PFSK-1 (cell line): ENCODE measurements at regions not wholly inside any gene's neighbourhood (a gene's known extent, or its start where the extent isn't known, plus 50 kb on each side); places are given as distances from the start of the nearest gene placed in this dataset.

ENCODE experiments used
- FOXP2 ChIP-seq: optimal IDR thresholded peaks from 2 replicates; pipeline ENCODE3; 2011; ENCODE audit warnings: borderline replicate concordance, control low read depth, inconsistent platforms; ENCODE audit not compliant: insufficient read depth; ENCODE audit errors: extremely low read length, extremely low read depth
- REST ChIP-seq, 2 experiments: IDR thresholded peaks; 2 replicates each; pipeline versions ENCODE4 v1.6.1 to v1.8.0; 2011 to 2012; ENCODE audit warnings: low read depth in 2 of 2, low read length in 2 of 2, control low read depth in 1 of 2, inconsistent platforms in 1 of 2, mild to moderate bottlenecking in 1 of 2, moderate library complexity in 1 of 2; ENCODE audit not compliant: insufficient read depth in 1 of 2
- TAF1 ChIP-seq: IDR thresholded peaks from 2 replicates; pipeline ENCODE4 v1.6.1; 2012; ENCODE audit warnings: low read length, control low read depth, borderline replicate concordance; ENCODE audit not compliant: insufficient read depth

DNA sequence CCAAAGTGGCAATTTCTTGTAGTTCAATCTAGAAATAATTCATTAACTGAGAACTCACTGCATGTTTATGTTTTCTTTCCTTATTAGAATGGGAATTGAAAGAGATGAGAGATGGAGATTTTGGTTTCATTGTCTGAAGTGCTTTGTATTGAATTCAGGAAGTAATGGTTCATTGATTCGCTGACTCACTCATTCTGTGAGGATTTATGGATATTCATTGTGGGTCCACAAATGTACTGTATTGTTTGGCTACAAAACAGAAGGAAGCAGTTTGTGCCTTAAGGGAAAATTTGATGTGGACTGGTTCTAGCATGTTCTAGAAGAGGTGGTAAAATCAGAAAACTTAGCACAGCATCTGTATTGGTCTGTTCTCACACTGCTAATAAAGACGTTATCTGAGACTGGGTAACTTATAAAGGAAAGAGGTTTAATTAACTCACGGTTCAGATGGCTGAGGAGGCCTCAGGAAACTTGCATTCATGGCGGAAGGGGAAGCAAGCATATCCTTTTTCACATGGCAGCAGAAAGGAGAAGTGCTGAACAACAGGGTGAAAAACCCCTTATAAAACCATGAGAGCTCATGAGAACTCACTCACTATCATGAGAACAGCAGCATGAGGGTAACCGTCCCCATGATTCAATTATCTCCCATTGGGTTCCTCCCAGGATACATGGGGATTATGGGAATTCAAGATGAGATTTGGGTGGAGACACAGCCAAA is 132.3 kb upstream of the VCX3A start:
- no peak for TF ChIP-seq FOXP2
- TF ChIP-seq TAF1: no peak
- no peak for TF ChIP-seq REST (IDR thresholded peaks at IDR 0.05; ENCODE audit: insufficient read depth in 1 of 2, low read depth in 2 of 2, low read length in 2 of 2)
